HAP-1 (cell line): ENCODE measurements at regions not wholly inside any gene's neighbourhood (a gene's known extent, or its start where the extent isn't known, plus 50 kb on each side); places are given as distances from the start of the nearest gene placed in this dataset.
"Not testable (repeated sequence)": the region's sequence is repeated elsewhere in the genome, so short reads cannot be mapped to it uniquely, and the experiment has no call there.

Experiments
- DNase-seq, 2 experiments: peaks; one replicate each; pipeline ENCODE4 v3.0.0-alpha.2; 2016 to 2020; ENCODE audit warnings: low spot score in 2 of 2
- H3K27me3 ChIP-seq: fragments of 250-450 bp; sonication (Bioruptor Pico); 2 replicates; pipeline ENCODE4 v1.5.1; 2020; ENCODE audit warnings: low read depth, mild to moderate bottlenecking, moderate library complexity
- H3K36me3 ChIP-seq: fragments of 250-450 bp; sonication (Bioruptor Pico); replicated peaks from 2 replicates; pipeline ENCODE4 v1.5.1; 2020; ENCODE audit warnings: mild to moderate bottlenecking
- H3K4me1 ChIP-seq: fragments of 250-450 bp; sonication (Bioruptor Pico); 2 replicates; pipeline ENCODE4 v1.5.1; 2020; ENCODE audit warnings: mild to moderate bottlenecking
- H3K4me3 ChIP-seq: fragments of 250-450 bp; sonication (Bioruptor Pico); 2 replicates; pipeline ENCODE4 v1.5.1; 2020; ENCODE audit warnings: mild to moderate bottlenecking, moderate library complexity
- H3K9me3 ChIP-seq: fragments of 250-450 bp; sonication (Bioruptor Pico); 2 replicates; pipeline ENCODE4 v1.5.1; 2020; ENCODE audit warnings: mild to moderate bottlenecking, moderate library complexity
- in situ Hi-C: fragments of 300-500 bp; cut with MboI; formaldehyde crosslinking; loops from 3 replicates; pipeline ENCODE4 v1.14.3; 2020; ENCODE audit warnings: low sequenced_read_pairs, inconsistent platforms, mixed read lengths

DNA sequence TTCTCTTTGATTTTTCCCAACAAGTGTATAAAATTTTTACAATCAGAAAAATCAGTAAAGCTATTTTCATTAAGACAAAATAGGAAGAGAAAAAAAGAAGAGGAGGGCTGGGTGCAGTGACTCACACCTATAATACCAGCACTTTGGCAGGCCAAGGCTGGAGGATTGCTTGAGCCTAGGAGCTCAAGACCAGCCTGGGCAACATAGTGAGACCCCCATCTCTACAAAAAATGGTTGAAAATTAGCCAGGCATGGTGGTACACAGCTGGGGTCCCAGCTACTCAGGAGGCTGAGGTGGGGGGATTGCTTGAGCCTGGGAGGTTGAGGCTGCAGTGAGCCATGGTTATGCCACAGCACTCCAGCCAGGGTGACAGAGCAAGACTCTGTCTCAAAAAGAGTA is 172.3 kb downstream of the AKR1D1 start:
- no peak for DNase-seq
- Histone ChIP-seq H3K4me3 (no peak overlapping the region), H3K4me1 (peaks cover 47% of the 10 kb centered on the region), H3K36me3 (no peaks in the 10 kb centered on the region), H3K27me3 (no peaks in the 10 kb centered on the region), H3K9me3 (0 out of 2 replicates have a peak, but pooled peaks cover 3% of the 10 kb centered on the region)
- in situ Hi-C loops = no loop called here

GRCh38 chr7:138249975-138250374 is 173.7 kb downstream of the AKR1D1 start:
- Histone ChIP-seq H3K9me3 (0 out of 2 replicates have a peak, but pooled peaks cover 3% of the 10 kb centered on the region), H3K4me3 (no peak overlapping the region), H3K36me3 (no peaks in the 10 kb centered on the region), H3K27me3 (no peaks in the 10 kb centered on the region), H3K4me1 (peaks cover 35% of the 10 kb centered on the region)
- in situ Hi-C loops = no loop called here
- DNase-seq = no peak

GRCh38 chr7:138252666-138253065 is 176.4 kb downstream of the AKR1D1 start:
- H3K36me3 ChIP-seq, H3K4me3 ChIP-seq, H3K27me3 ChIP-seq, H3K9me3 ChIP-seq, in situ Hi-C loops, DNase-seq: not testable (repeated sequence)
- H3K4me1 ChIP-seq = peaks cover 11% of the 10 kb centered on the region

- in situ Hi-C loops = no loop called here
- Histone ChIP-seq H3K9me3 (peaks cover 5% of the 10 kb centered on the region; the same call in 1 of the 2 replicates), H3K27me3 (no peaks in the 10 kb centered on the region), H3K4me1 (peaks cover 6% of the 10 kb centered on the region), H3K4me3 (no peak overlapping the region), H3K36me3 (no peaks in the 10 kb centered on the region)
- DNase-seq = no peak
Measured at GRCh38 chr7:138254444-138254843, 178.2 kb downstream of the AKR1D1 start.

DNA sequence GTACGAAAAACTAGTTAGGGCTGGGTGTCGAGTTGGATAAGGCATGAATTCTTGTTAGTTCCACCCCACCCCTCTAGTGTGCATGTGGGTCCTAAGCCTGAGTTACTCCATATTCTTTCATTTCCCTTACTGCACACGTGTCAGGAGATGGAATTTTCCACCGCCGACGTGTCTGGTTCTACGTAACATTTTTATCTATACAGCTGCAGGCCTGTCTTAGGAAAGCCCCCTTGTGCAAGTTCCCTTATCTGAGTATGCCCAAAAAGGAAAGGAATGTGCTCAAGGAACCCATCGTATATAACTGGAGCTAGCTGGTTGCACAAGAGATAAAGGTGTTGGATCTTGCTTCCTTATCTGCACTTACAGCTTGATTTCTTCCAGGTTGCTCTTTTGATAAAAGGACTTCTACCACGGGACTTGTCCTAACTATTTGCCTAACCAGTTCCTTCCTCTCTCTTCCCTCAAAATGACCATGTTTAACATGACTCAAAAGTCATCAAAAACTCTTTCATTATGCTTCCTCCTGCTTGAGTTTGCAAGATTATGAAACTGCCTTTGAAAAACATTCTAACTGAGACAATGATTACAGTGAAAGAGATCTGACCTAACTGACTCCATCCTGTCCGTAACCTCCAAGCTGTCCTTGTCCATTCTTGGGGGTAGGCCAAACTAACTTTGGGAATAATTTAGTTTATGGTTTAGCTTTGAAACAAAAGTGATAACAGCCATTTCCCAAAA is 181.4 kb downstream of the AKR1D1 start:
- DNase-seq = no peak
- Histone ChIP-seq H3K9me3 (peaks cover 3% of the 10 kb centered on the region; the same call in 1 of the 2 replicates), H3K4me3 (no peak overlapping the region), H3K27me3 (no peaks in the 10 kb centered on the region), H3K4me1 (peaks cover 12% of the 10 kb centered on the region), H3K36me3 (no peaks in the 10 kb centered on the region)
- in situ Hi-C loops = no loop called here

GRCh38 chr7:138258197-138258559 is 181.9 kb downstream of the AKR1D1 start:
- DNase-seq = no peak
- Histone ChIP-seq H3K36me3 (no peaks in the 10 kb centered on the region), H3K4me1 (peaks cover 13% of the 10 kb centered on the region), H3K4me3 (no peak overlapping the region), H3K27me3 (no peaks in the 10 kb centered on the region), H3K9me3 (peaks cover 3% of the 10 kb centered on the region; the same call in 1 of the 2 replicates)
- in situ Hi-C loops = no loop called here

- H3K9me3 ChIP-seq = peaks cover 3% of the 10 kb centered on the region; the same call in 1 of the 2 replicates
Measured at GRCh38 chr7:138259675-138260074, 183.4 kb downstream of the AKR1D1 start.

DNA sequence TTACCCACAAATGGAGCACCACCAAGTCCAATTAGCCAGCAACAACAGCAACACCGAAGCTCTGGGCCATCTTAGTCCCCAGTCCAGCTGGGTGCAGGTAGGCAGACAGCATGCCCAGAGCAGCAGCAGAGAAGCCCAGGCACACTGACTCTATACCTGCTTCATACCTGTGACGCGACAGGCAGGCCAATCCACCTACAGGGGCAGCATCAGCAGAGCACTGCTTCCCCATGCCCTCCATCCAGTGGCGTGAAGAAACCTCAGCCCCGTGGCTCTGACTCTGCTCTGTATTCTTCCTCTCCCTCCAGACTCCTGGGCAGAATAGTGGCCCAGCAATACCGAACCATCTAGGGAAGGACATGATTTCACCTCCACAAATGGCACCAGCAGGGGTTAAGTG is 191.7 kb downstream of the AKR1D1 start:
- no peak overlapping the region for H3K4me3 ChIP-seq
- no peaks in the 10 kb centered on the region for H3K4me1 ChIP-seq
- no peaks in the 10 kb centered on the region for H3K36me3 ChIP-seq
- H3K9me3 ChIP-seq = no peaks in the 10 kb centered on the region
- no peaks in the 10 kb centered on the region for H3K27me3 ChIP-seq
- in situ Hi-C loops = no loop called here
- DNase-seq = no peak

More at GRCh38 chr7:138259675-138260074, 183.4 kb downstream of the AKR1D1 start:
- H3K27me3 ChIP-seq = no peaks in the 10 kb centered on the region
- H3K4me3 ChIP-seq = no peak overlapping the region
- peaks cover 13% of the 10 kb centered on the region for H3K4me1 ChIP-seq
- H3K36me3 ChIP-seq = no peaks in the 10 kb centered on the region
- no peak for DNase-seq
- in situ Hi-C loops = no loop called here

GRCh38 chr7:138276891-138277290 is 183.2 kb upstream of the TRIM24 start:
- no peak overlapping the region for H3K4me3 ChIP-seq
- H3K36me3 ChIP-seq = no peaks in the 10 kb centered on the region
- no peak for DNase-seq
- H3K9me3 ChIP-seq = no peaks in the 10 kb centered on the region
- in situ Hi-C loops = no loop called here
- no peaks in the 10 kb centered on the region; the same call in 1 of the 2 replicates for H3K27me3 ChIP-seq
- no peaks in the 10 kb centered on the region for H3K4me1 ChIP-seq

GRCh38 chr7:138278601-138279000 is 181.5 kb upstream of the TRIM24 start:
- DNase-seq = no peak
- no peak overlapping the region for H3K4me3 ChIP-seq
- no peaks in the 10 kb centered on the region for H3K9me3 ChIP-seq
- no peaks in the 10 kb centered on the region for H3K4me1 ChIP-seq
- no peaks in the 10 kb centered on the region for H3K36me3 ChIP-seq
- in situ Hi-C loops = no loop called here
- H3K27me3 ChIP-seq = no peaks in the 10 kb centered on the region; the same call in 1 of the 2 replicates

- no peaks in the 10 kb centered on the region for H3K9me3 ChIP-seq
- DNase-seq = no peak
- H3K36me3 ChIP-seq = no peaks in the 10 kb centered on the region
- peaks cover 9% of the 10 kb centered on the region for H3K4me1 ChIP-seq
- no peaks in the 10 kb centered on the region for H3K27me3 ChIP-seq
- in situ Hi-C loops = no loop called here
- no peak overlapping the region for H3K4me3 ChIP-seq
Measured at GRCh38 chr7:138282997-138283396, 177.1 kb upstream of the TRIM24 start.

DNA sequence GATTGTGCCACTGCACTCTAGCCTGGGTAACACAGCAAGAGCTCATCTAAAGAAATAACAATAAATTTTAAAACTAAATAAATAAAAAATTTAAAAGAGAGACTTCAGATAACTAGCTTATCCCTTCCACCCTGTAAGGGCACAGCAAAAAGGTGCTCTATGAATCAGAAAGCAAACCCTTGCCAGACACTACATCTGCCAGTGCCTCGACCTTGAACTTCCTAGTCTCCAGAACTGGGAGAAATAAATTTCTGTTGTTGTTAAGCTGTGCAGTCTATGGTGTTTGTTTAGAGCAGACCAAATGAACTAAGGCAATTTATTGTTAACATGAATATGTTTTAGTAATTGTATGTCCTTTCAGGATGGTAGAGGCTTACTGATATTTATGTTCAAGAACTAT is 174.9 kb upstream of the TRIM24 start:
- H3K4me3 ChIP-seq = no peak overlapping the region
- no peaks in the 10 kb centered on the region for H3K27me3 ChIP-seq
- in situ Hi-C loops = no loop called here
- no peaks in the 10 kb centered on the region for H3K36me3 ChIP-seq
- peaks cover 9% of the 10 kb centered on the region for H3K4me1 ChIP-seq
- DNase-seq = no peak
- H3K9me3 ChIP-seq = peaks cover 6% of the 10 kb centered on the region

GRCh38 chr7:138286846-138287245 is 173.2 kb upstream of the TRIM24 start:
- Histone ChIP-seq H3K9me3 (peaks cover 6% of the 10 kb centered on the region), H3K36me3 (no peaks in the 10 kb centered on the region), H3K27me3 (no peaks in the 10 kb centered on the region), H3K4me3 (no peak overlapping the region), H3K4me1 (peaks cover 9% of the 10 kb centered on the region)
- DNase-seq = no peak
- in situ Hi-C loops = no loop called here

GRCh38 chr7:138287549-138287948 is 172.5 kb upstream of the TRIM24 start:
- H3K4me3 ChIP-seq = no peak overlapping the region
- no peak for DNase-seq
- no peaks in the 10 kb centered on the region for H3K27me3 ChIP-seq
- H3K9me3 ChIP-seq = peaks cover 6% of the 10 kb centered on the region
- in situ Hi-C loops = no loop called here
- no peaks in the 10 kb centered on the region for H3K36me3 ChIP-seq
- peaks cover 9% of the 10 kb centered on the region for H3K4me1 ChIP-seq

GRCh38 chr7:138289082-138289481 is 171.0 kb upstream of the TRIM24 start:
- DNase-seq = no peak
- Histone ChIP-seq H3K36me3 (no peaks in the 10 kb centered on the region), H3K4me1 (peaks cover 9% of the 10 kb centered on the region), H3K27me3 (no peaks in the 10 kb centered on the region), H3K9me3 (peaks cover 6% of the 10 kb centered on the region), H3K4me3 (no peak overlapping the region)
- in situ Hi-C loops = no loop called here
